Adrenal gland (tissue), 9 donors: ENCODE measurements at regions not wholly inside any gene's neighbourhood (a gene's known extent, or its start where the extent isn't known, plus 50 kb on each side); places are given as distances from the start of the nearest gene placed in this dataset.

Experiments used
- DNase-seq, 7 donors: peaks; one replicate each; pipeline ENCODE4 v3.0.0-alpha.2; 2019 to 2020
- H3K27ac ChIP-seq, 5 donors: fragments of 200-600 bp; sonication (generic) in 4 of 5; 1 replicate in 3 of 5; 2 replicates in 2 of 5; pipeline versions ENCODE4 v1.5.1 to v1.8.0; 2016 to 2020; ENCODE audit warnings: mild to moderate bottlenecking in 1 of 5
- H3K27me3 ChIP-seq: fragments of 200-600 bp; 2 replicates; pipeline ENCODE4 v1.8.0; 2021
- H3K36me3 ChIP-seq, 2 donors: fragments of 200-600 bp; replicated peaks in 1 of 2; 1 replicate in 1 of 2; 2 replicates in 1 of 2; pipeline versions ENCODE4 v1.5.1 to v1.8.0; 2018 to 2022
- H3K4me1 ChIP-seq, 2 donors: fragments of 200-600 bp; replicated peaks in 1 of 2; 1 replicate in 1 of 2; 2 replicates in 1 of 2; pipeline versions ENCODE4 v1.5.1 to v1.8.0; 2018 to 2021
- H3K4me3 ChIP-seq, 4 donors: fragments of 200-600 bp; sonication (generic) in 3 of 4; one replicate each; pipeline ENCODE4 v1.5.1; 2016 to 2018
- H3K9me3 ChIP-seq, 3 donors: fragments of 200-600 bp; sonication (generic) in 1 of 3; replicated peaks in 1 of 3; 1 replicate in 2 of 3; 2 replicates in 1 of 3; pipeline versions ENCODE4 v1.5.1 to v1.8.0; 2016 to 2021
- POLR2A ChIP-seq, 2 donors: fragments of 450-650 bp; IDR thresholded peaks; one replicate each; pipeline ENCODE4 v1.6.1; 2017; ENCODE audit warnings: antibody characterized with exemption in 2 of 2, mild to moderate bottlenecking in 2 of 2, moderate library complexity in 1 of 2
- WGBS, 4 donors: extraction: QIAGEN DNeasy Blood & Tissue Kit in 2 of 4; methylation state at CpG; one replicate each; pipeline versions ENCODE4 v1.1.5 to v1.1.7; 2013 to 2017; 5-methylcytosine and 5-hydroxymethylcytosine counted together
- intact Hi-C, 2 donors: fragments of 100-400 bp; cut with DNase I; formaldehyde crosslinking; loops; one replicate each; pipeline versions ENCODE4 v1.14.1 to v1.15.0; 2022 to 2023
- TF ChIP-seq, protein P1 (sequence below), 6 experiments: fragments of 450-650 bp in 4 of 6; fragments of 200-600 bp in 2 of 6; sonication (generic) in 1 of 6; IDR thresholded peaks; 1 replicate in 5 of 6; 2 replicates in 1 of 6; pipeline versions ENCODE4 v1.5.1 to v1.8.0; 2016 to 2021; ENCODE audit warnings: antibody characterized with exemption in 6 of 6, mild to moderate bottlenecking in 2 of 6, moderate library complexity in 1 of 6
- donor health status: healthy with polysubstance abuse.
- donor health status: Bipolar disorder and iron deficiency.
- donor health status: DM: yes; HTN: yes; CAD: no.
- donor health status: DM: no; HTN: no; CAD: no.
- donor health status: DM: no; HTN: no; CAD: no.

DNA sequence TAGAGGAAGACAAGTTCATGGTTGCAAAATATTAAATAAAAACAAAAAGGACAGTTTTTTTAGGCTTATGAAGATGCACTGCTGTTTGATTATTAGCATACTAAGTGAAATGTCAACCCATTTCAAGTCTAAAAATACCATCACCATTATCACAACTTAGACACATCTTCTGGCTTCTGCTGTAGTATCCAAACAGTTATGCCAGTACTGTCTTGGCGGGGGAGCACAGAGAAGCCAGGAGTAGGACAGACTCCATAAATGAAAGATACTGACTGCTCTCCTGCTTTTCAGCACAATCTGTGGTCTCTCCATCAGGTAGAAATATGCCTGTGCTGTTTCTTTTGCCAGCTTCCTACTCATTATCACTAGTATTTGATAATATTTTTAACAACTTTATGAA lies 179.2 kb upstream of the DSEL start:
- 78 to 88% (median 82%) methylated on average over 1 of the region's 1 CpG for WGBS, 4 donors
- no peaks in the 10 kb centered on the region for H3K9me3 ChIP-seq
- H3K36me3 ChIP-seq = no peaks in the 10 kb centered on the region
- H3K4me3 ChIP-seq = no peak overlapping the region
- no peaks in the 10 kb centered on the region for H3K4me1 ChIP-seq
- no peak for TF ChIP-seq POLR2A (IDR thresholded peaks at IDR 0.05)
- no peak for DNase-seq
- no peaks in the 10 kb centered on the region for H3K27me3 ChIP-seq
- no peak overlapping the region for H3K27ac ChIP-seq
- intact Hi-C loops = no loop called here

DNA sequence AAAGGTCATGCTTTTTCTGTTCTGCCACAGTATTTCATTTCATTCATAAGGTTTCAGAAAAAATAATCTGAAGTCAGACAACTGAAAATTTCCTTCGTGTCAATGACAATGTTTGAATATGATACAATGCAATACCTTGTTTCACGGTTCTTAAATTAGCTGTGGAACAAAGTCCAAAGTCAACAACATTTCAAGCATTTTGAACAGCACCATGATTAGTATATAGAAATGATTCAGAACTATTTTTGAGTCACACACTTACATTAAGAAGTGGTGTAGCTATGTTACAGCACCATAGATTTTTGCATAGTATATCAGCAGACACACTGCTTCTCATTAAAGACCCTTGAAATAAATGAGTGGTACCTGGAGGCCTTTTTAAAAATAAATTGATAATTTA lies 178.3 kb upstream of the DSEL start:
- H3K36me3 ChIP-seq = no peaks in the 10 kb centered on the region
- no peak overlapping the region for H3K27ac ChIP-seq
- H3K27me3 ChIP-seq = no peaks in the 10 kb centered on the region
- TF ChIP-seq POLR2A (IDR thresholded peaks at IDR 0.05) = no peak
- TF ChIP-seq, protein P1, sequence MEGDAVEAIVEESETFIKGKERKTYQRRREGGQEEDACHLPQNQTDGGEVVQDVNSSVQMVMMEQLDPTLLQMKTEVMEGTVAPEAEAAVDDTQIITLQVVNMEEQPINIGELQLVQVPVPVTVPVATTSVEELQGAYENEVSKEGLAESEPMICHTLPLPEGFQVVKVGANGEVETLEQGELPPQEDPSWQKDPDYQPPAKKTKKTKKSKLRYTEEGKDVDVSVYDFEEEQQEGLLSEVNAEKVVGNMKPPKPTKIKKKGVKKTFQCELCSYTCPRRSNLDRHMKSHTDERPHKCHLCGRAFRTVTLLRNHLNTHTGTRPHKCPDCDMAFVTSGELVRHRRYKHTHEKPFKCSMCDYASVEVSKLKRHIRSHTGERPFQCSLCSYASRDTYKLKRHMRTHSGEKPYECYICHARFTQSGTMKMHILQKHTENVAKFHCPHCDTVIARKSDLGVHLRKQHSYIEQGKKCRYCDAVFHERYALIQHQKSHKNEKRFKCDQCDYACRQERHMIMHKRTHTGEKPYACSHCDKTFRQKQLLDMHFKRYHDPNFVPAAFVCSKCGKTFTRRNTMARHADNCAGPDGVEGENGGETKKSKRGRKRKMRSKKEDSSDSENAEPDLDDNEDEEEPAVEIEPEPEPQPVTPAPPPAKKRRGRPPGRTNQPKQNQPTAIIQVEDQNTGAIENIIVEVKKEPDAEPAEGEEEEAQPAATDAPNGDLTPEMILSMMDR (IDR thresholded peaks at IDR 0.05) = no peak
- no peak for DNase-seq
- no peak overlapping the region for H3K4me3 ChIP-seq
- intact Hi-C loops = no loop called here
- H3K9me3 ChIP-seq = no peaks in the 10 kb centered on the region
- WGBS, 4 donors = 68 to 69% (median 69%) methylated on average over 2 of the region's 2 CpGs
- no peaks in the 10 kb centered on the region for H3K4me1 ChIP-seq

DNA sequence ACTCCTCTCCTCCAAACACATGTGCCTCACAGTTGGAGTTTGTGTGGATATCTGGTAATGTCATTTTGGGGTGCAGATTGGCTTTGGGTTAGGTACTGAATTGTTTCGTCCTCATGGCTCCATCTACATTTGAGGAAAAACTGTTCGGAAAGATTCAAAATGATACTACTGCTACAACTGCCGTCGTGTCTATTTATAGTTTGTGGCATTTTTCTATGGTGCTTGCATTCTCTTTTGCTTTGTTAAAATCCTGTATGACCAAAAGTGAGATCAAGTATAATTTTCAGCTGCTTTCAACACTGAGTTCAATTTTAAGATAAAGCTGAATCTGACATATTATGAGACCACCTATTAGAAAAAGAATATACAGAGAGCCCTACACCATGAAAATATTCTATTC lies 176.3 kb upstream of the DSEL start:
- H3K4me1 ChIP-seq = no peaks in the 10 kb centered on the region
- H3K27ac ChIP-seq = no peak overlapping the region
- intact Hi-C loops = no loop called here
- no peaks in the 10 kb centered on the region for H3K27me3 ChIP-seq
- TF ChIP-seq, protein P1 (IDR thresholded peaks at IDR 0.05) = no peak
- TF ChIP-seq POLR2A (IDR thresholded peaks at IDR 0.05) = no peak
- WGBS, 4 donors = 77 to 83% (median 82%) methylated on average over 4 of the region's 4 CpGs
- no peak for DNase-seq
- H3K4me3 ChIP-seq = no peak overlapping the region
- H3K36me3 ChIP-seq = no peaks in the 10 kb centered on the region
- H3K9me3 ChIP-seq = no peaks in the 10 kb centered on the region

DNA sequence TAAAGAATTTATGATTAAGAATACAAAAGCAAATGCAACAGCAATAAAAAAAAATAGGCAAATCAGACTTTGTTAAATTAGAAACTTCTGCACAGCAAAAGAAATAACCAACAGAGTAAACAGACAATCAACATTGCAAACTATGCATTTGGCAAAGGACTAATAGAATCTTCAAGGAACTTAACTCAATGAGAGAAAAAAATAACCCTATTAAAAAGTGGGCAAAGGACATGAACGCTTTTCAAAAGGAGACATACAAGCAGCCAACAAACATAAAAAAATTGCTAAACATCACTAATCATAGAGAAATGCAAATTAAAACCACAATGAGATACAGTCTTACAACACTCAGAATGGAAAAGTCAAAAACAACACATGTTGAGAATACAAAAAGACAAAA lies 166.0 kb upstream of the DSEL start:
- Histone ChIP-seq H3K27me3 (no peaks in the 10 kb centered on the region), H3K36me3 (no peaks in the 10 kb centered on the region), H3K4me1 (no peaks in the 10 kb centered on the region), H3K9me3 (no peaks in the 10 kb centered on the region), H3K27ac (no peak overlapping the region), H3K4me3 (no peak overlapping the region)
- 77 to 93% (median 84%) methylated on average over 1 of the region's 1 CpG for WGBS, 4 donors
- TF ChIP-seq, protein P1 (IDR thresholded peaks at IDR 0.05) = no peak
- no peak for TF ChIP-seq POLR2A (IDR thresholded peaks at IDR 0.05)
- no peak for DNase-seq
- intact Hi-C loops = no loop called here

DNA sequence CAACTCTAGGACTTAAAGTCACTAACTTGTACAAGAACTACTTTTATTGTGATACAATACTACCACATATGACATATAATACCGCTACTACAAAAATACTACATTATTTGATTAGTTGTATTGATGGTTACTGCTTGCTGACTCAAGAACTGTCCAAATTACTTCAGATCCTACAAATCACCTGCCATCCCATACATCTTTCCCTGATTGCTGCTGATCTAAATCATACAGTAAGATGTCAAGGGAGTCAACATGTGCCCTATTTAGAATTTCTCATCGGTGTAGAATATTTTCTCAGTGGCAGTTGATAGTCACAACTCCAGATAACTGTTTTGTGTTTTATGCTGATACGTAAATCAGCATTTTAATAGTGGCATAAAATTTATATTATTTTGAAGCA lies 161.0 kb upstream of the DSEL start:
- H3K27me3 ChIP-seq = no peaks in the 10 kb centered on the region
- no peak overlapping the region for H3K4me3 ChIP-seq
- H3K36me3 ChIP-seq = no peaks in the 10 kb centered on the region
- H3K9me3 ChIP-seq = no peaks in the 10 kb centered on the region
- H3K27ac ChIP-seq = no peak overlapping the region
- 77 to 90% (median 86%) methylated on average over 3 of the region's 3 CpGs for WGBS, 4 donors
- TF ChIP-seq, protein P1 (IDR thresholded peaks at IDR 0.05) = no peak
- no peak for TF ChIP-seq POLR2A (IDR thresholded peaks at IDR 0.05)
- no peak for DNase-seq
- intact Hi-C loops = no loop called here
- no peaks in the 10 kb centered on the region for H3K4me1 ChIP-seq
